CD4-positive, alpha-beta T cell (primary cell): ENCODE measurements at regions not wholly inside any gene's neighbourhood (a gene's known extent, or its start where the extent isn't known, plus 50 kb on each side); places are given as distances from the start of the nearest gene placed in this dataset.
"Not testable (repeated sequence)": the region's sequence is repeated elsewhere in the genome, so short reads cannot be mapped to it uniquely, and the experiment has no call there.

Experiments used
- ATAC-seq: fragments of 200-7000 bp; cut with Tn5 transposase; one replicate; pipeline ENCODE4 v1.10.0; 2022; ENCODE audit warnings: mild to moderate bottlenecking; ENCODE audit not compliant: poor library complexity
- CTCF ChIA-PET: fragments of 350-600 bp; sonication (Branson Sonifier 250); formaldehyde crosslinking; loops from one replicate; lab custom pipeline; 2021; ENCODE audit warnings: antibody characterized with exemption, inconsistent platforms; lab: Charles Lee
- POLR2A ChIA-PET: fragments of 350-600 bp; sonication (Branson Sonifier 250); formaldehyde crosslinking; loops from one replicate; lab custom pipeline; 2021; ENCODE audit warnings: antibody characterized with exemption, inconsistent platforms; lab: Charles Lee
- DNase-seq, 14 experiments: peaks; one replicate each; pipeline ENCODE4 v3.0.0-alpha.2; 2013 to 2020; ENCODE audit warnings: mixed read lengths in 2 of 14
- H3K27ac ChIP-seq, 2 donors: one replicate each; pipeline versions ENCODE4 v1.5.1 to v1.7.0; 2013; ENCODE audit warnings: low read length in 2 of 2, low read depth in 1 of 2, mild to moderate bottlenecking in 1 of 2
- H3K27me3 ChIP-seq, 2 experiments: 1 replicate in 1 of 2; 2 replicates in 1 of 2; pipeline versions ENCODE4 v1.6.1 to v1.7.0; 2013; ENCODE audit warnings: low read length in 2 of 2, control low read depth in 1 of 2, mild to moderate bottlenecking in 1 of 2, moderate library complexity in 1 of 2; ENCODE audit not compliant: insufficient read depth in 2 of 2, control insufficient read depth in 1 of 2
- H3K36me3 ChIP-seq: one replicate; pipeline ENCODE4 v1.6.1; 2013; ENCODE audit warnings: low read length, control low read depth; ENCODE audit not compliant: insufficient read depth
- H3K4me1 ChIP-seq: one replicate; pipeline ENCODE4 v1.6.1; 2013; ENCODE audit warnings: low read length, control low read depth; ENCODE audit not compliant: insufficient read depth
- H3K4me3 ChIP-seq: one replicate; pipeline ENCODE4 v1.5.1; 2013; ENCODE audit warnings: mild to moderate bottlenecking, low read length, moderate library complexity
- H3K9me3 ChIP-seq, 2 experiments: 1 replicate in 1 of 2; 2 replicates in 1 of 2; pipeline versions ENCODE4 v1.6.1 to v1.7.0; 2013; ENCODE audit warnings: low read length in 2 of 2, mild to moderate bottlenecking in 2 of 2, control low read depth in 1 of 2, moderate library complexity in 1 of 2; ENCODE audit not compliant: control insufficient read depth in 1 of 2, insufficient read depth in 1 of 2
- H3K27ac Mint-ChIP-seq: one replicate; pipeline ENCODE4 v1.8.0; 2020; ENCODE audit warnings: mixed read lengths
- H3K27me3 Mint-ChIP-seq: one replicate; pipeline ENCODE4 v1.8.0; 2021; ENCODE audit warnings: mixed read lengths
- H3K36me3 Mint-ChIP-seq: one replicate; pipeline ENCODE4 v1.8.0; 2021; ENCODE audit warnings: low read depth, mixed read lengths
- H3K4me1 Mint-ChIP-seq: one replicate; pipeline ENCODE4 v1.8.0; 2021; ENCODE audit warnings: low read depth, mixed read lengths
- H3K4me3 Mint-ChIP-seq: one replicate; pipeline ENCODE4 v1.8.0; 2020; ENCODE audit warnings: mild to moderate bottlenecking, mixed read lengths
- H3K9me3 Mint-ChIP-seq: one replicate; pipeline ENCODE4 v1.8.0; 2020; ENCODE audit warnings: mixed read lengths
- intact Hi-C, 2 experiments: fragments of 100-400 bp; cut with DNase I in 1 of 2; cut with micrococcal nuclease in 1 of 2; formaldehyde crosslinking; loops; one replicate each; pipeline versions ENCODE4 v1.15.1 to v1.9.0; 2023 to 2025; cut with DNase I, micrococcal nuclease
- TF ChIP-seq, protein P1 (sequence below): fragments of 200-600 bp; IDR thresholded peaks from one replicate; pipeline ENCODE4 v1.8.0; 2022; ENCODE audit warnings: antibody characterized with exemption, mild to moderate bottlenecking

DNA sequence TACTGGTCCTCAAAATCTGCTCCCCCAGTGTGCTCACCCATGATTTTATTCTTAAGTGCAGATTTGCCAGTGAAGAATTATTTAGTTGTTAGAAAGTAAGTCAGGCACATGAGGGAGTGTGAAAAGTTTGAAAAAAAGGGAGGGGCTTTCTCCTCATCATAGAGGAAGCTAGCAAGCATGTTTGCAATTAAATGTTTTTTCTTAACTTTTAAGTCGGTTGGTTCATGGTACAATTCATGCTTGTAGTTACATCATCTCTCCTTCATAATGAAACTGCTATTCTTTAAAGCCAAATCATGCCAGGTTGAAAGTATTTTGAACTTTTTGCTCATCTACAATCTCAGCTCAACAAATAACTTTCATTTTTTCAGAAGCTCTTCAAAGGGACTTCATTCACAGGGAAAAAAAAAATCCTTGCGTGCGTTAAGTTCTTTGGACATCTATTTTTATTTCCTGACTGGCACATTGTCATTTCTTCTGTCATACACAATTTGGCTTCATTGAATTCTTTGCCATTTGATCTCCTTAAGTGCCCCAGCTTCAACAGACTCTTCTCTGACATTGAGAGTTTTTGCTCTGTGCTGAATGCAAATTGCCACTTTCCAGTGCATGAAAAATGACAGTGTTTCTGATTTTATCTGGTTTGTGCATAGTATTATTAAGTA, 456.9 kb downstream of the TMEM232 start:
- Mint-ChIP-seq H3K9me3 (no peaks in the 10 kb centered on the region), H3K4me3 (no peak overlapping the region), H3K27ac (no peak overlapping the region), H3K4me1 (no peaks in the 10 kb centered on the region), H3K36me3 (no peaks in the 10 kb centered on the region), H3K27me3 (no peaks in the 10 kb centered on the region)
- intact Hi-C loops: no loop called here
- Histone ChIP-seq H3K9me3 (no peaks in the 10 kb centered on the region), H3K4me3 (no peak overlapping the region), H3K27me3 (no peaks in the 10 kb centered on the region), H3K36me3 (no peaks in the 10 kb centered on the region), H3K27ac (no peak overlapping the region), H3K4me1 (no peaks in the 10 kb centered on the region)
- CTCF ChIA-PET: no interaction called here
- TF ChIP-seq, protein P1, sequence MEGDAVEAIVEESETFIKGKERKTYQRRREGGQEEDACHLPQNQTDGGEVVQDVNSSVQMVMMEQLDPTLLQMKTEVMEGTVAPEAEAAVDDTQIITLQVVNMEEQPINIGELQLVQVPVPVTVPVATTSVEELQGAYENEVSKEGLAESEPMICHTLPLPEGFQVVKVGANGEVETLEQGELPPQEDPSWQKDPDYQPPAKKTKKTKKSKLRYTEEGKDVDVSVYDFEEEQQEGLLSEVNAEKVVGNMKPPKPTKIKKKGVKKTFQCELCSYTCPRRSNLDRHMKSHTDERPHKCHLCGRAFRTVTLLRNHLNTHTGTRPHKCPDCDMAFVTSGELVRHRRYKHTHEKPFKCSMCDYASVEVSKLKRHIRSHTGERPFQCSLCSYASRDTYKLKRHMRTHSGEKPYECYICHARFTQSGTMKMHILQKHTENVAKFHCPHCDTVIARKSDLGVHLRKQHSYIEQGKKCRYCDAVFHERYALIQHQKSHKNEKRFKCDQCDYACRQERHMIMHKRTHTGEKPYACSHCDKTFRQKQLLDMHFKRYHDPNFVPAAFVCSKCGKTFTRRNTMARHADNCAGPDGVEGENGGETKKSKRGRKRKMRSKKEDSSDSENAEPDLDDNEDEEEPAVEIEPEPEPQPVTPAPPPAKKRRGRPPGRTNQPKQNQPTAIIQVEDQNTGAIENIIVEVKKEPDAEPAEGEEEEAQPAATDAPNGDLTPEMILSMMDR: no peak
- POLR2A ChIA-PET: no interaction called here
- ATAC-seq (no peak), DNase-seq (no peak)

DNA sequence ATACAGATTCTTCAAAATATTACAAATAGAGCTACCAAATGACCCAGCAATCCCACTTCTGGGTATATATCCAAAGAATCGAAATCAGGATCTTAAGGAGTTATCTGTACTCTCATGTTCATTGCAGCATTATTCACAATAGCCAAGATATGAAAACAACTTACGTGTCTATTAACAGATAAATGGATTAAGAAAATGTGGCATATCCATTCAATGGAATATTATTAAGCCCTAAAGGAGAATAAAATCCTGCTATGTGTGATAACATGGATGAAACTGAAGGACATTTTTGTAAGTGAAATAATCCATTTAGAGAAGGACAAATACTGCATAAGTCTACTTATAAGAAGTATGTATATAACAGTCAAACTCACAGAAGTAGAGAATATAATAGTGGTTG, 450.6 kb downstream of the TMEM232 start:
- CTCF ChIA-PET: no interaction called here
- Mint-ChIP-seq H3K4me1 (no peaks in the 10 kb centered on the region), H3K36me3 (no peaks in the 10 kb centered on the region), H3K27me3 (no peaks in the 10 kb centered on the region), H3K9me3 (peaks cover 14% of the 10 kb centered on the region), H3K4me3 (no peak overlapping the region), H3K27ac (no peak overlapping the region)
- Histone ChIP-seq H3K9me3 (peaks cover 0 to 5% of the 10 kb centered on the region in 2 experiments), H3K4me1 (no peaks in the 10 kb centered on the region), H3K27me3 (no peaks in the 10 kb centered on the region), H3K4me3 (no peak overlapping the region), H3K27ac (no peak overlapping the region), H3K36me3 (no peaks in the 10 kb centered on the region)
- TF ChIP-seq, protein P1: no peak
- DNase-seq (no peak), ATAC-seq (no peak)
- intact Hi-C loops: no loop called here
- POLR2A ChIA-PET: no interaction called here

DNA sequence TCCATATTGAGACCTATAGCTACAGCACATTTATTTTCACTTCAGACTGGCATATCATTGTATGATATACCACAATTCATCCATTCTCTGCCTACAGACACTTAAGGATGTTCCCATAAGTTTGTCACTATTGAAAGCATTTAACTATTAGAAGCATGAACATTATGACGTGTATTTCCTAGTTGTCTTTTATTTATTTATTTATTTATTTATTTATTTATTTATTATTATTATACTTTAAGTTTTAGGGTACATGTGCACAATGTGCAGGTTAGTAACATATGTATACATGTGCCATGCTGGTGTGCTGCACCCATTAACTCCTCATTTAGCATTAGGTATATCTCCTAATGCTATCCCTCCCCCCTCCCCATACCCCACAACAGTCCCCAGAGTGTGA, 448.0 kb downstream of the TMEM232 start:
- H3K4me1 Mint-ChIP-seq, H3K4me1 ChIP-seq, H3K27ac Mint-ChIP-seq, H3K27me3 ChIP-seq, H3K27ac ChIP-seq, ATAC-seq, H3K27me3 Mint-ChIP-seq, DNase-seq, H3K36me3 Mint-ChIP-seq, CTCF ChIA-PET, POLR2A ChIA-PET, intact Hi-C loops, H3K9me3 ChIP-seq, H3K4me3 Mint-ChIP-seq, H3K36me3 ChIP-seq, H3K4me3 ChIP-seq: not testable (repeated sequence)
- peaks cover 17% of the 10 kb centered on the region for H3K9me3 Mint-ChIP-seq

DNA sequence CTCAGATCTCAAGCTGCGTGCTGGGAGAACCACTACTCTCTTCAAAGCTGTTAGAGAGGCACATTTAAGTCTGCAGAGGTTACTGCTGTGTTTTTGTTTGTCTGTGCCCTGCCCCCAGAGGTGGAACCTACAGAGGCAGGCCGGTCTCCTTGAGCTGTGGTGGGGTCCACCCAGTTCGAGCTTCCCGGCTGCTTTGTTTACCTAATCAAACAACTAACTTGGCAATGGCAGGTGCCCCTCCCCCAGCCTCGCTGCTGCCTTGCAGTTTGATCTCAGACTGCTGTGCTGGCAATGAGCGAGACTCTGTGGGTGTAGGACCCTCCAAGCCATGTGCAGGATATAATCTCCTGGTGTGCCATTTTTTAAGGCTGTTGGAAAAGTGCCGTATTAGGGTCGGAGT, 442.4 kb downstream of the TMEM232 start:
- H3K9me3 Mint-ChIP-seq, H3K27ac Mint-ChIP-seq, intact Hi-C loops: not testable (repeated sequence)

More for the DNA sequence above, 442.4 kb downstream of the TMEM232 start:
- H3K36me3 ChIP-seq, ATAC-seq, CTCF ChIA-PET, H3K36me3 Mint-ChIP-seq, H3K27ac ChIP-seq, H3K4me1 Mint-ChIP-seq, H3K9me3 ChIP-seq, POLR2A ChIA-PET, H3K4me1 ChIP-seq, H3K27me3 Mint-ChIP-seq, DNase-seq, H3K27me3 ChIP-seq, H3K4me3 Mint-ChIP-seq, H3K4me3 ChIP-seq: not testable (repeated sequence)
